OCI-LY1 (cell line): ENCODE measurements at regions not wholly inside any gene's neighbourhood (a gene's known extent, or its start where the extent isn't known, plus 50 kb on each side); places are given as distances from the start of the nearest gene placed in this dataset.
"Not testable (repeated sequence)": the region's sequence is repeated elsewhere in the genome, so short reads cannot be mapped to it uniquely, and the experiment has no call there.

ENCODE experiments used
- CTCF ChIP-seq: fragments of 200-600 bp; sonication (generic), shearing (Covaris generic); IDR thresholded peaks from 2 replicates; pipeline ENCODE4 v1.5.1; 2017; ENCODE audit warnings: mild to moderate bottlenecking, antibody characterized with exemption, low read length, moderate library complexity, mixed read lengths
- EZH2 ChIP-seq: fragments of 200-600 bp; sonication (generic), shearing (Covaris generic); IDR thresholded peaks from 2 replicates; pipeline ENCODE4 v1.8.0; 2017; ENCODE audit warnings: borderline replicate concordance, mixed run types, mild to moderate bottlenecking, antibody characterized with exemption, low read length, moderate library complexity, mixed read lengths

GRCh38 chr2:111472844-111473403 is 352.2 kb downstream of the BCL2L11 start:
- not testable (repeated sequence) for TF ChIP-seq CTCF, EZH2
